ENCODE measurements at regions not wholly inside any gene's neighbourhood (a gene's known extent, or its start where the extent isn't known, plus 50 kb on each side); places are given as distances from the start of the nearest gene placed in this dataset.

GRCh38 chr10:32205670-32206069, 141.3 kb downstream of the EPC1 start:
- TF ChIP-seq, protein P1, sequence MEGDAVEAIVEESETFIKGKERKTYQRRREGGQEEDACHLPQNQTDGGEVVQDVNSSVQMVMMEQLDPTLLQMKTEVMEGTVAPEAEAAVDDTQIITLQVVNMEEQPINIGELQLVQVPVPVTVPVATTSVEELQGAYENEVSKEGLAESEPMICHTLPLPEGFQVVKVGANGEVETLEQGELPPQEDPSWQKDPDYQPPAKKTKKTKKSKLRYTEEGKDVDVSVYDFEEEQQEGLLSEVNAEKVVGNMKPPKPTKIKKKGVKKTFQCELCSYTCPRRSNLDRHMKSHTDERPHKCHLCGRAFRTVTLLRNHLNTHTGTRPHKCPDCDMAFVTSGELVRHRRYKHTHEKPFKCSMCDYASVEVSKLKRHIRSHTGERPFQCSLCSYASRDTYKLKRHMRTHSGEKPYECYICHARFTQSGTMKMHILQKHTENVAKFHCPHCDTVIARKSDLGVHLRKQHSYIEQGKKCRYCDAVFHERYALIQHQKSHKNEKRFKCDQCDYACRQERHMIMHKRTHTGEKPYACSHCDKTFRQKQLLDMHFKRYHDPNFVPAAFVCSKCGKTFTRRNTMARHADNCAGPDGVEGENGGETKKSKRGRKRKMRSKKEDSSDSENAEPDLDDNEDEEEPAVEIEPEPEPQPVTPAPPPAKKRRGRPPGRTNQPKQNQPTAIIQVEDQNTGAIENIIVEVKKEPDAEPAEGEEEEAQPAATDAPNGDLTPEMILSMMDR (IDR thresholded peaks at IDR 0.05): no peak
- TF ChIP-seq POLR2A (IDR thresholded peaks at IDR 0.05): no peak
- no peaks in the 10 kb centered on the region for H3K27me3 ChIP-seq
- H3K36me3 ChIP-seq: no peaks in the 10 kb centered on the region
- no peaks in the 10 kb centered on the region for H3K9me3 ChIP-seq
- WGBS, 2 donors: 49 to 55% methylated on average over 1 of the region's 1 CpG
- no peaks in the 10 kb centered on the region for H3K4me1 ChIP-seq
- H3K4me3 ChIP-seq (replicated peaks in 1 of 3): no peak overlapping the region
- no peak for DNase-seq
- no peak overlapping the region for H3K27ac ChIP-seq
- intact Hi-C loops (cut with DNase I): no loop called here

GRCh38 chr10:32204606-32205005, 142.4 kb downstream of the EPC1 start:
- Histone ChIP-seq H3K4me1 (no peaks in the 10 kb centered on the region), H3K27ac (no peak overlapping the region), H3K9me3 (no peaks in the 10 kb centered on the region), H3K27me3 (no peaks in the 10 kb centered on the region), H3K4me3 (replicated peaks in 1 of 3) (no peak overlapping the region), H3K36me3 (no peaks in the 10 kb centered on the region)
- DNase-seq: no peak
- TF ChIP-seq, protein P1 (IDR thresholded peaks at IDR 0.05): no peak
- TF ChIP-seq POLR2A (IDR thresholded peaks at IDR 0.05): no peak
- intact Hi-C loops (cut with DNase I): no loop called here
- 84 to 87% methylated on average over 2 of the region's 2 CpGs for WGBS, 2 donors

DNA sequence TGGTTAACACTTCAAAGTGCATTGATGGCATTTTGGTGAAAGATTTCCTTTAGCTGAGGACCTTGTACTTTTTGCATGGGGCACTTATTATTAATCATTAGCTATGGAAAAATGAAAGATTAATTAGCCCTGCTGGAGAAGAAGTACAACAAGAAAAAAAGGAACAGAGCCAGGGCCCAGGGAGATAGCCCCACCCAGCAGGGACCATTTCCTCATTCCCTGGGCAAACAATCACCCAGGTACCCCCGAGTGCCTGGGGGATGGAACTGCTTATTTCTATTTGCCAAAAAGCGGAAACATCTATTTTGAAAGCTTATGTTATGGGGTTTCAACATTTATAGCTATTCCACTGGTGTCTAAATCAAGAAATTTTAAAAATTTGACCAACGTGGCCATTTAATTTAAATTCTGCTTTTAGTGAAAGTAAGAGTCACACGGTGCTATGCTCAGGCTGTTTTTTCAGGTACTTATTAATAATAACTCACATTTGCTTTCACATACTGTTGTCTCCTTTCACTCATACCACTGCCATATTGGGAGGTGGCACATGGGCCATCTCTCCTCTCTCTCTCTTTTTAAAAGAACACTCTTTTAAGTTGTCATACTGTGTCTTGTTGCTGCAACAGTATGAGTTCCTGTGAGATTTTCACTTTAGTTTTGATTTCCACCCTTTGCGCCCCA, 143.6 kb upstream of the KIF5B start:
- 70 to 77% methylated on average over 5 of the region's 5 CpGs for WGBS, 2 donors
- H3K9me3 ChIP-seq: no peaks in the 10 kb centered on the region
- H3K4me3 ChIP-seq (replicated peaks in 1 of 3): no peak overlapping the region
- intact Hi-C loops (cut with DNase I): loop anchor here (10.0 kb wide), 1 partner anchor 165 kb away; no protein-coding TSS in a partner anchor
- H3K27ac ChIP-seq: no peak overlapping the region
- no peaks in the 10 kb centered on the region for H3K4me1 ChIP-seq
- H3K27me3 ChIP-seq: no peaks in the 10 kb centered on the region
- DNase-seq: no peak
- no peaks in the 10 kb centered on the region for H3K36me3 ChIP-seq
- TF ChIP-seq POLR2A (IDR thresholded peaks at IDR 0.05): no peak
- TF ChIP-seq, protein P1 (IDR thresholded peaks at IDR 0.05): no peak

GRCh38 chr10:32197423-32197822, 141.2 kb upstream of the KIF5B start:
- no peak for DNase-seq
- no peak for TF ChIP-seq POLR2A (IDR thresholded peaks at IDR 0.05)
- TF ChIP-seq, protein P1 (IDR thresholded peaks at IDR 0.05): no peak
- H3K4me3 ChIP-seq (replicated peaks in 1 of 3): no peak overlapping the region
- intact Hi-C loops (cut with DNase I): loop anchor here (10.0 kb wide), 1 partner anchor 167 kb away; no protein-coding TSS in a partner anchor
- no peak overlapping the region for H3K27ac ChIP-seq
- no peaks in the 10 kb centered on the region for H3K9me3 ChIP-seq
- no peaks in the 10 kb centered on the region for H3K4me1 ChIP-seq
- 45 to 59% methylated on average over 5 of the region's 5 CpGs for WGBS, 2 donors
- H3K36me3 ChIP-seq: no peaks in the 10 kb centered on the region
- H3K27me3 ChIP-seq: no peaks in the 10 kb centered on the region

DNA sequence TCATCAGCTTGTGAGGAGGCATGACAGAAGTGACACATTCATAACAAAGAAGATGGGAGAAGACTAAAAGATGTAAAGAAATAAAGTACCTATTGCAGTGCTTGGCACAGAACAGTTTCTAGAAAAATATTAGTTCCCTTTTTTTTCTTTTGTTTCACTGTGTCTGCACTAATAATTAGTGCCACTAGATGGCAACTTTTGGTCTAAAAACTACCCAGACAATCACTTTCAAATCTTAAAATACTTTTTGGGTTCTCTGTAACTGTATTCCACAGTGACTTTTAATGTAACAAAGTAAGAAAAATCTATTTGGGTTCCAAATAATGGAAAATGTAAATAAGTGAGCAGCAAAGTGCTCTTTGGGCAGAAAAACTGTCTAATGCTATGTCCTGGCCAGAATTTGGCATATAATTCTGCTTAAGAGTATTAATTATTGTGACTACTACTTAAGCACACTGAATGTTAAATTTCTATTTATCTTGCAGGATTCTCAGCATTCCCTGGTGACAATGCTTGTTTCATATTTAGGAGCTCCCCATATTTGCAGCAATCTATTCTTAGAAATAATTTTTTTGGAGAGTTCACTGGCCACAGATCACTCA, 134.8 kb upstream of the KIF5B start:
- DNase-seq: no peak
- no peaks in the 10 kb centered on the region for H3K27me3 ChIP-seq
- intact Hi-C loops (cut with DNase I): loop anchor here (10.0 kb wide), 1 partner anchor 174 kb away; no protein-coding TSS in a partner anchor
- H3K4me1 ChIP-seq: no peaks in the 10 kb centered on the region
- H3K27ac ChIP-seq: no peak overlapping the region
- no peaks in the 10 kb centered on the region for H3K36me3 ChIP-seq
- TF ChIP-seq, protein P1 (IDR thresholded peaks at IDR 0.05): peak; percentile 44 to 75 (median 70)
- no peak for TF ChIP-seq POLR2A (IDR thresholded peaks at IDR 0.05)
- no peak overlapping the region for H3K4me3 ChIP-seq (replicated peaks in 1 of 3)
- H3K9me3 ChIP-seq: no peaks in the 10 kb centered on the region
